GM23338 (cell line): ENCODE measurements at regions not wholly inside any gene's neighbourhood (a gene's known extent, or its start where the extent isn't known, plus 50 kb on each side); places are given as distances from the start of the nearest gene placed in this dataset.
"Not testable (repeated sequence)": the region's sequence is repeated elsewhere in the genome, so short reads cannot be mapped to it uniquely, and the experiment has no call there.

Experiments used
- ATAC-seq: fragments of 200-7000 bp; cut with Tn5 transposase; 3 replicates; pipeline ENCODE4 v1.9.1; 2020
- DNase-seq: peaks from one replicate; pipeline ENCODE4 v3.0.0-alpha.2; 2015; ENCODE audit warnings: low spot score
- H2AFZ ChIP-seq: fragments of 200-600 bp; sonication (generic); 2 replicates; pipeline ENCODE4 v1.8.0; 2016; ENCODE audit warnings: antibody characterized with exemption, mild to moderate bottlenecking, moderate library complexity
- H3F3A ChIP-seq: fragments of 200-600 bp; sonication (generic); replicated peaks from 2 replicates; pipeline ENCODE4 v1.8.0; 2017; ENCODE audit warnings: antibody characterized with exemption, mixed run types, low read depth
- H3K27ac ChIP-seq: fragments of 200-600 bp; sonication (generic); 2 replicates; pipeline ENCODE4 v1.6.1; 2016; ENCODE audit warnings: low read depth
- H3K27me3 ChIP-seq: fragments of 200-600 bp; sonication (generic); 2 replicates; pipeline ENCODE4 v1.8.0; 2016; ENCODE audit warnings: mild to moderate bottlenecking, mixed run types, moderate library complexity; ENCODE audit not compliant: insufficient read depth
- H3K36me3 ChIP-seq: fragments of 200-600 bp; sonication (generic); 2 replicates; pipeline ENCODE4 v1.8.0; 2016; ENCODE audit warnings: mild to moderate bottlenecking; ENCODE audit not compliant: insufficient read depth
- H3K4me1 ChIP-seq: fragments of 200-600 bp; sonication (generic); 2 replicates; pipeline ENCODE4 v1.8.0; 2016; ENCODE audit warnings: mild to moderate bottlenecking, moderate library complexity; ENCODE audit not compliant: insufficient read depth
- H3K4me2 ChIP-seq: fragments of 200-600 bp; sonication (generic); 2 replicates; pipeline ENCODE4 v1.7.1; 2017; ENCODE audit warnings: mixed run types
- H3K4me3 ChIP-seq: fragments of 200-600 bp; sonication (generic); 2 replicates; pipeline ENCODE4 v1.6.1; 2016; ENCODE audit warnings: mixed run types
- H3K79me2 ChIP-seq: fragments of 200-600 bp; sonication (generic); replicated peaks from 2 replicates; pipeline ENCODE4 v1.8.0; 2017; ENCODE audit warnings: mild to moderate bottlenecking; ENCODE audit not compliant: insufficient read depth
- H3K9me2 ChIP-seq: fragments of 200-600 bp; sonication (generic); 2 replicates; pipeline ENCODE4 v1.8.0; 2017; ENCODE audit not compliant: insufficient read depth
- H4K20me1 ChIP-seq: fragments of 200-600 bp; sonication (generic); replicated peaks from 2 replicates; pipeline ENCODE4 v1.8.0; 2017; ENCODE audit warnings: mild to moderate bottlenecking; ENCODE audit not compliant: insufficient read depth
- H3K27ac Mint-ChIP-seq: 2 replicates; pipeline ENCODE4 v1.8.0; 2020; ENCODE audit warnings: inconsistent platforms, mild to moderate bottlenecking, moderate library complexity, mixed read lengths
- H3K27me3 Mint-ChIP-seq: 3 replicates; pipeline ENCODE4 v1.8.0; 2022; ENCODE audit warnings: low read depth, mild to moderate bottlenecking, moderate library complexity, mixed read lengths, inconsistent platforms; ENCODE audit not compliant: insufficient read depth, poor library complexity
- H3K36me3 Mint-ChIP-seq: 3 replicates; pipeline ENCODE4 v1.8.0; 2021; ENCODE audit warnings: low read depth, mild to moderate bottlenecking, inconsistent platforms, moderate library complexity, mixed read lengths
- H3K4me1 Mint-ChIP-seq: 3 replicates; pipeline ENCODE4 v1.8.0; 2020; ENCODE audit warnings: mild to moderate bottlenecking, inconsistent platforms, mixed read lengths
- H3K4me3 Mint-ChIP-seq: 3 replicates; pipeline ENCODE4 v1.8.0; 2021; ENCODE audit warnings: moderate library complexity, mild to moderate bottlenecking, inconsistent platforms, mixed read lengths
- H3K9me3 Mint-ChIP-seq: 3 replicates; pipeline ENCODE4 v1.8.0; 2020; ENCODE audit warnings: moderate library complexity, mild to moderate bottlenecking, inconsistent platforms, mixed read lengths
- EZH2 ChIP-seq: fragments of 200-600 bp; sonication (generic); IDR thresholded peaks from one replicate; pipeline ENCODE4 v1.8.0; 2017; ENCODE audit warnings: antibody characterized with exemption, mild to moderate bottlenecking, low read depth; ENCODE audit not compliant: unreplicated experiment
- EZH2phosphoT487 ChIP-seq: fragments of 200-600 bp; sonication (generic); IDR thresholded peaks from one replicate; pipeline ENCODE4 v1.8.1; 2018; ENCODE audit warnings: antibody characterized with exemption; ENCODE audit not compliant: unreplicated experiment
- JUNB ChIP-seq: IDR thresholded peaks from one replicate; pipeline ENCODE4 v1.6.1; 2016; ENCODE audit warnings: antibody characterized with exemption; ENCODE audit not compliant: unreplicated experiment
- POLR2AphosphoS5 ChIP-seq: IDR thresholded peaks from 2 replicates; pipeline ENCODE4 v1.6.1; 2016; ENCODE audit warnings: antibody characterized with exemption, low read depth
- ZNF114 ChIP-seq: fragments of 250-450 bp; sonication (Bioruptor Pico); IDR thresholded peaks from 2 replicates; pipeline ENCODE4 v1.5.0; 2020; ENCODE audit warnings: mild to moderate bottlenecking, moderate library complexity
- TF ChIP-seq, protein P1 (sequence below): fragments of 250-450 bp; sonication (Bioruptor Pico); IDR thresholded peaks from 2 replicates; pipeline ENCODE4 v1.5.0; 2020; ENCODE audit warnings: mild to moderate bottlenecking, moderate library complexity

DNA sequence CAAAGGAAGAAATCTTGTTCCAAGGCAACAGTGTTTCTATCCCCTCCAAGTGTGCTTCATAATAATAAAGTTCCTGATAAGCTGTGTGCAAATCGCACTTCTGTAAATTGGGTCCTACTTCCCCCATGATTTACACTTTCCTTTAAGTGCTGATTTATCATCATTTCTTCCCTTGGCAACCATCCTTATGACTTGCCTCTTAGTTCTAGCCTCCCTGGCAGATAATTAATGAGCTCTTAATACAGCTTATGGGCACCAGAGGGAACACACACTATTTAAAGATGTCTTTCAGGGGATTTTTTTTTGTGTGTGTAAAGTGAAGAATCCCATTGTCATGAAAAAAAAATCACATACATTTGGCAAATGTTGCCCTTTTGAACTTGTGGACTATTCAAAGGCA is 101.6 kb upstream of the MPHOSPH6 start (continued):
- TF ChIP-seq, protein P1, sequence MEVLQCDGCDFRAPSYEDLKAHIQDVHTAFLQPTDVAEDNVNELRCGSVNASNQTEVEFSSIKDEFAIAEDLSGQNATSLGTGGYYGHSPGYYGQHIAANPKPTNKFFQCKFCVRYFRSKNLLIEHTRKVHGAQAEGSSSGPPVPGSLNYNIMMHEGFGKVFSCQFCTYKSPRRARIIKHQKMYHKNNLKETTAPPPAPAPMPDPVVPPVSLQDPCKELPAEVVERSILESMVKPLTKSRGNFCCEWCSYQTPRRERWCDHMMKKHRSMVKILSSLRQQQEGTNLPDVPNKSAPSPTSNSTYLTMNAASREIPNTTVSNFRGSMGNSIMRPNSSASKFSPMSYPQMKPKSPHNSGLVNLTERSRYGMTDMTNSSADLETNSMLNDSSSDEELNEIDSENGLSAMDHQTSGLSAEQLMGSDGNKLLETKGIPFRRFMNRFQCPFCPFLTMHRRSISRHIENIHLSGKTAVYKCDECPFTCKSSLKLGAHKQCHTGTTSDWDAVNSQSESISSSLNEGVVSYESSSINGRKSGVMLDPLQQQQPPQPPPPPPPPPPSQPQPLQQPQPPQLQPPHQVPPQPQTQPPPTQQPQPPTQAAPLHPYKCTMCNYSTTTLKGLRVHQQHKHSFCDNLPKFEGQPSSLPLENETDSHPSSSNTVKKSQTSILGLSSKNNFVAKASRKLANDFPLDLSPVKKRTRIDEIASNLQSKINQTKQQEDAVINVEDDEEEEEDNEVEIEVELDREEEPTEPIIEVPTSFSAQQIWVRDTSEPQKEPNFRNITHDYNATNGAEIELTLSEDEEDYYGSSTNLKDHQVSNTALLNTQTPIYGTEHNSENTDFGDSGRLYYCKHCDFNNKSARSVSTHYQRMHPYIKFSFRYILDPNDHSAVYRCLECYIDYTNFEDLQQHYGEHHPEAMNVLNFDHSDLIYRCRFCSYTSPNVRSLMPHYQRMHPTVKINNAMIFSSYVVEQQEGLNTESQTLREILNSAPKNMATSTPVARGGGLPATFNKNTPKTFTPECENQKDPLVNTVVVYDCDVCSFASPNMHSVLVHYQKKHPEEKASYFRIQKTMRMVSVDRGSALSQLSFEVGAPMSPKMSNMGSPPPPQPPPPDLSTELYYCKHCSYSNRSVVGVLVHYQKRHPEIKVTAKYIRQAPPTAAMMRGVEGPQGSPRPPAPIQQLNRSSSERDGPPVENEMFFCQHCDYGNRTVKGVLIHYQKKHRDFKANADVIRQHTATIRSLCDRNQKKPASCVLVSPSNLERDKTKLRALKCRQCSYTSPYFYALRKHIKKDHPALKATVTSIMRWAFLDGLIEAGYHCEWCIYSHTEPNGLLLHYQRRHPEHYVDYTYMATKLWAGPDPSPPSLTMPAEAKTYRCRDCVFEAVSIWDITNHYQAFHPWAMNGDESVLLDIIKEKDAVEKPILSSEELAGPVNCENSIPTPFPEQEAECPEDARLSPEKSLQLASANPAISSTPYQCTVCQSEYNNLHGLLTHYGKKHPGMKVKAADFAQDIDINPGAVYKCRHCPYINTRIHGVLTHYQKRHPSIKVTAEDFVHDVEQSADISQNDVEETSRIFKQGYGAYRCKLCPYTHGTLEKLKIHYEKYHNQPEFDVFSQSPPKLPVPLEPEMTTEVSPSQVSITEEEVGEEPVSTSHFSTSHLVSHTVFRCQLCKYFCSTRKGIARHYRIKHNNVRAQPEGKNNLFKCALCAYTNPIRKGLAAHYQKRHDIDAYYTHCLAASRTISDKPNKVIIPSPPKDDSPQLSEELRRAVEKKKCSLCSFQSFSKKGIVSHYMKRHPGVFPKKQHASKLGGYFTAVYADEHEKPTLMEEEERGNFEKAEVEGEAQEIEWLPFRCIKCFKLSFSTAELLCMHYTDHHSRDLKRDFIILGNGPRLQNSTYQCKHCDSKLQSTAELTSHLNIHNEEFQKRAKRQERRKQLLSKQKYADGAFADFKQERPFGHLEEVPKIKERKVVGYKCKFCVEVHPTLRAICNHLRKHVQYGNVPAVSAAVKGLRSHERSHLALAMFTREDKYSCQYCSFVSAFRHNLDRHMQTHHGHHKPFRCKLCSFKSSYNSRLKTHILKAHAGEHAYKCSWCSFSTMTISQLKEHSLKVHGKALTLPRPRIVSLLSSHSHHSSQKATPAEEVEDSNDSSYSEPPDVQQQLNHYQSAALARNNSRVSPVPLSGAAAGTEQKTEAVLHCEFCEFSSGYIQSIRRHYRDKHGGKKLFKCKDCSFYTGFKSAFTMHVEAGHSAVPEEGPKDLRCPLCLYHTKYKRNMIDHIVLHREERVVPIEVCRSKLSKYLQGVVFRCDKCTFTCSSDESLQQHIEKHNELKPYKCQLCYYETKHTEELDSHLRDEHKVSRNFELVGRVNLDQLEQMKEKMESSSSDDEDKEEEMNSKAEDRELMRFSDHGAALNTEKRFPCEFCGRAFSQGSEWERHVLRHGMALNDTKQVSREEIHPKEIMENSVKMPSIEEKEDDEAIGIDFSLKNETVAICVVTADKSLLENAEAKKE (CRISPR knock-in tag), result no peak
- no peak for TF ChIP-seq JUNB

DNA sequence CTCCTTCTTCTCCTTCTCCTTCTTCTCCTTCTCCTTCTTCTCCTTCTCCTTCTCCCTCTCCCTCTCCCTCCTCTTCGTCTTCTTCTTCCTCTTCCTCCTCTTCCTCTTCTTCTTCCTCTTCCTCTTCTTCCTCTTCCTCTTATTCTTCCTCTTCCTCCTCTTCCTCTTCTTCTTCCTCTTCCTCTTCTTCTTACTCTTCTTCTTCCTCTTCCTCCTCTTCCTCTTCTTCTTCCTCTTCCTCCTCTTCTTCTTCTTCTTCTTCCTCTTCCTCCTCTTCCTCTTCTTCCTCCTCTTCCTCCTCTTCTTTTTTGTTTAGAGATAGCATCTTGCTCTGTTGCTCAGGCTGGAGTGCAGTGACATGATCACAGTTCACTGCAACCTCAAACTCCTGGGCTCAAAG is 97.7 kb upstream of the MPHOSPH6 start:
- H3K4me3 ChIP-seq, H3K4me1 ChIP-seq, H3K4me2 ChIP-seq, H2AFZ ChIP-seq, ATAC-seq, H3K27ac Mint-ChIP-seq, H3K27me3 ChIP-seq, H4K20me1 ChIP-seq, H3K79me2 ChIP-seq, H3K4me1 Mint-ChIP-seq, H3K27me3 Mint-ChIP-seq, H3K9me3 Mint-ChIP-seq, H3K27ac ChIP-seq, H3K36me3 ChIP-seq, H3K9me2 ChIP-seq, H3K4me3 Mint-ChIP-seq, H3K36me3 Mint-ChIP-seq, H3F3A ChIP-seq, DNase-seq: not testable (repeated sequence)

DNA sequence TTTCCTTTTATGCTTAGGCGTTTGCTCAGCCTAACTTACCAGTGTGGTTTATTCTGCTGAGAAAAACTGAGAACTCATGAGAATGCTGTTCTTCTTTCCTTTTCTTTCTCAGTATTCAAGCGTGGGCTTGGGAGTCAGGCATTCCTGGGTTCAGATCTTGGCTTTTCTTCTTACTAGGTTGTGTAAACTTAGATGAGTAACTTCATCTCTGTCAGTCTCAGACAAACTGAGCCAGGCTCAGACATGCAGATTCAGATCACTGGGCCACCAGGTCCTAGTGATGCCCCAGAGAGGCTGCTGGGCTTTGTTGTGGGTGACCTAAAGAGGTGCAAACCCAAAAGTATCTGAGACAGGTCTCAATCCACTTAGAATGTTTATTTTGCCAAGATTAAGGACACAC is 95.8 kb upstream of the MPHOSPH6 start:
- no peak for ATAC-seq
- H3K27me3 Mint-ChIP-seq, result peaks cover 6% of the 10 kb centered on the region
- no peak for TF ChIP-seq ZNF114
- TF ChIP-seq, protein P1 (CRISPR knock-in tag), result no peak
- no peak for TF ChIP-seq EZH2
- no peak for TF ChIP-seq JUNB
- no peak for TF ChIP-seq EZH2phosphoT487
- TF ChIP-seq POLR2AphosphoS5, result no peak

More for the DNA sequence above, 95.8 kb upstream of the MPHOSPH6 start:
- Histone ChIP-seq H3K4me3 (no peak overlapping the region), H3K36me3 (no peaks in the 10 kb centered on the region), H3K27ac (no peak overlapping the region), H3K79me2 (no peaks in the 10 kb centered on the region), H3K9me2 (no peaks in the 10 kb centered on the region), H3F3A (no peaks in the 10 kb centered on the region), H2AFZ (no peak overlapping the region), H4K20me1 (no peaks in the 10 kb centered on the region), H3K4me1 (no peaks in the 10 kb centered on the region; the same call in 1 of the 2 replicates), H3K27me3 (no peaks in the 10 kb centered on the region), H3K4me2 (no peak overlapping the region)
- Mint-ChIP-seq H3K36me3 (no peaks in the 10 kb centered on the region), H3K27ac (no peak overlapping the region), H3K4me3 (no peak overlapping the region), H3K4me1 (peaks cover 6% of the 10 kb centered on the region), H3K9me3 (no peaks in the 10 kb centered on the region; the same call in 2 of the 3 replicates)
- no peak for DNase-seq
